Right lobe of liver (tissue), 6 donors: ENCODE measurements at regions not wholly inside any gene's neighbourhood (a gene's known extent, or its start where the extent isn't known, plus 50 kb on each side); places are given as distances from the start of the nearest gene placed in this dataset.

Experiments
- ATAC-seq, 4 donors: fragments of 200-7000 bp; cut with Tn5 transposase; one replicate each; pipeline ENCODE4 v1.9.1; 2020; ENCODE audit warnings: mild to moderate bottlenecking in 4 of 4, moderate library complexity in 4 of 4
- DNase-seq, 3 donors: peaks; one replicate each; pipeline ENCODE4 v3.0.0-alpha.2; 2020
- H3K27ac ChIP-seq, 3 donors: fragments of 200-600 bp; one replicate each; pipeline ENCODE4 v1.8.0; 2022
- H3K27me3 ChIP-seq, 2 donors: fragments of 200-600 bp; one replicate each; pipeline ENCODE4 v1.8.0; 2022
- H3K36me3 ChIP-seq, 4 donors: fragments of 200-600 bp; sonication (generic) in 1 of 4; one replicate each; pipeline versions ENCODE4 v1.5.1 to v1.8.0; 2017 to 2022; ENCODE audit warnings: control low read depth in 1 of 4
- H3K4me1 ChIP-seq, 4 donors: fragments of 200-600 bp; sonication (generic) in 1 of 4; one replicate each; pipeline versions ENCODE4 v1.5.1 to v1.8.0; 2017 to 2022; ENCODE audit warnings: control low read depth in 1 of 4
- H3K4me3 ChIP-seq, 3 donors: fragments of 200-600 bp; one replicate each; pipeline ENCODE4 v1.8.0; 2022
- H3K9me3 ChIP-seq, 4 donors: fragments of 200-600 bp; sonication (generic) in 1 of 4; one replicate each; pipeline versions ENCODE4 v1.5.1 to v1.8.0; 2017 to 2022; ENCODE audit warnings: control low read depth in 1 of 4
- POLR2A ChIP-seq: fragments of 450-650 bp; IDR thresholded peaks from one replicate; pipeline ENCODE4 v1.6.1; 2017; ENCODE audit warnings: antibody characterized with exemption, mild to moderate bottlenecking
- WGBS: methylation state at CpG from one replicate; pipeline ENCODE4 v1.1.6; 2018; ENCODE audit warnings: low coverage, low lambda C conversion rate; ENCODE audit not compliant: insufficient coverage; ENCODE audit errors: missing lambda C conversion rate; 5-methylcytosine and 5-hydroxymethylcytosine counted together
- intact Hi-C, 2 donors: fragments of 100-400 bp; cut with DNase I; formaldehyde crosslinking; loops; one replicate each; pipeline versions ENCODE4 v1.11.2 to v1.14.1; 2022
- TF ChIP-seq, protein P1 (sequence below), 4 donors: fragments of 200-600 bp in 3 of 4; fragments of 450-650 bp in 1 of 4; IDR thresholded peaks; one replicate each; pipeline versions ENCODE4 v1.5.1 to v1.8.0; 2016 to 2022; ENCODE audit warnings: antibody characterized with exemption in 4 of 4, mild to moderate bottlenecking in 2 of 4
- donor health status: DM: no; HTN: yes; CAD: no.
- donor health status: DM: no; HTN: no; CAD: no.
- donor health status: DM: no; HTN: no; CAD: no.
- donor health status: DM: no; HTN: yes; CAD: no.
- donor health status: DM: no; HTN: yes; CAD: no.

DNA sequence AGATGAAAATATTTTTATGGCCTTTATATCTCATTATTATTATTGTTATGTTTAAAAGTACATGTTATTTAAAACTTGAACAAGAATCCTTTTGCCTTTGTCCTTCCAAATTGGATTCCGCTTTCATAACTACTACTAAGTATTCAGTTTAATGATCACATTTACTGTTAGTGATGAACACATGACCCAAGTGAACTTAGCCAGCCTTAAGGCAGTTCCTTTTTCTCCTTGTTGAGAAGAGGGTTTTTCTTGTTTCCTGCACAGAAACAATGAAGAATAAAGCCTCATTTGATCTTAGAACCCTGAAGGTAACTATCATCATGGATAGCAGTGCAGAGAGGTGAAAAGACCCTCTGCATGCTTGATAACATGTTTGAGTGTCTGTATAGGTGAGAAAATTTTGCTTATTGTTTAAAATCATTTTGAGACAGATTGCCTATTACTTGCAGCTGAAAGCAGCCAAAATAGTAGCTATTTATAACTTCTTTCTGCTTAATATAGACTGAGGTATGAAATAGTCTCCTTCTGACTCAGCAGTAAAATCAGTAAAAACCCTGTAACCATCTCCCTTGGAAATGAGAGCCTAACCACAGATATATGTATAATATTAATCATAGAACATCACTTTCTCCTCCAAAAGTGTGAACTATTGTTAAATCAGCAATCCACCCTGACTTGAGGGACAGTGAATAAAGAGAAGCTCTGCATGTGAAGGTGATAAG, 266.2 kb downstream of the SPATA31D1 start:
- no peak for DNase-seq
- 86% methylated on average over 1 of the region's 1 CpG for WGBS
- no peaks in the 10 kb centered on the region for H3K27me3 ChIP-seq
- TF ChIP-seq, protein P1, sequence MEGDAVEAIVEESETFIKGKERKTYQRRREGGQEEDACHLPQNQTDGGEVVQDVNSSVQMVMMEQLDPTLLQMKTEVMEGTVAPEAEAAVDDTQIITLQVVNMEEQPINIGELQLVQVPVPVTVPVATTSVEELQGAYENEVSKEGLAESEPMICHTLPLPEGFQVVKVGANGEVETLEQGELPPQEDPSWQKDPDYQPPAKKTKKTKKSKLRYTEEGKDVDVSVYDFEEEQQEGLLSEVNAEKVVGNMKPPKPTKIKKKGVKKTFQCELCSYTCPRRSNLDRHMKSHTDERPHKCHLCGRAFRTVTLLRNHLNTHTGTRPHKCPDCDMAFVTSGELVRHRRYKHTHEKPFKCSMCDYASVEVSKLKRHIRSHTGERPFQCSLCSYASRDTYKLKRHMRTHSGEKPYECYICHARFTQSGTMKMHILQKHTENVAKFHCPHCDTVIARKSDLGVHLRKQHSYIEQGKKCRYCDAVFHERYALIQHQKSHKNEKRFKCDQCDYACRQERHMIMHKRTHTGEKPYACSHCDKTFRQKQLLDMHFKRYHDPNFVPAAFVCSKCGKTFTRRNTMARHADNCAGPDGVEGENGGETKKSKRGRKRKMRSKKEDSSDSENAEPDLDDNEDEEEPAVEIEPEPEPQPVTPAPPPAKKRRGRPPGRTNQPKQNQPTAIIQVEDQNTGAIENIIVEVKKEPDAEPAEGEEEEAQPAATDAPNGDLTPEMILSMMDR (IDR thresholded peaks at IDR 0.05): no peak
- TF ChIP-seq POLR2A: no peak
- H3K4me3 ChIP-seq: no peak overlapping the region
- intact Hi-C loops: no loop called here
- no peaks in the 10 kb centered on the region for H3K4me1 ChIP-seq
- no peaks in the 10 kb centered on the region for H3K9me3 ChIP-seq
- no peaks in the 10 kb centered on the region for H3K36me3 ChIP-seq
- H3K27ac ChIP-seq: no peak overlapping the region
- no peak for ATAC-seq

- no peaks in the 10 kb centered on the region for H3K4me1 ChIP-seq
- WGBS: 85% methylated on average over 10 of the region's 10 CpGs
- no peak for ATAC-seq
- H3K9me3 ChIP-seq: no peaks in the 10 kb centered on the region
- no peak for DNase-seq
- TF ChIP-seq, protein P1 (IDR thresholded peaks at IDR 0.05): no peak
- no peak for TF ChIP-seq POLR2A
- intact Hi-C loops: no loop called here
- no peak overlapping the region for H3K27ac ChIP-seq
- no peaks in the 10 kb centered on the region for H3K36me3 ChIP-seq
- H3K4me3 ChIP-seq: no peak overlapping the region
- H3K27me3 ChIP-seq: no peaks in the 10 kb centered on the region
These were observed 267.1 kb downstream of the SPATA31D1 start for GRCh38 chr9:82255481-82256176.

DNA sequence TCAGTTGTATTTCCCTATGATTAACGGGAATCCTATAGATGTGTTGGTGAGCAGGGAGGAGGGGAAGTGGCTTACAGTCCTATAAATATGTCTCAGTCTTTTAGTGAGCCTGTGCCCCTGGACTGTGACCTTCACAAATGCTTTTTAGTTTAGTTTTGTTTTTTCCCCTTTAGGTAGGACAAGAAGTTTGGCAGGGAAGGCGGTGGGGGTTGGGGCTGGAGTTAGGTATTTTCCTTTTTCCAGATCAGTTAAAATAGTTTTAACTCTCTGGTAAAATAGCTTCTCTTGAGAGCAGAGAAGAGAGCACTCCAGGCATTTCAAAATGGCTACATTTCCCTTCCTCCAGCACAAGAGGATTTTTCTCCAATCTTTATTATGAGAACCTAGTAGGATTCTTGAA, 272.1 kb downstream of the SPATA31D1 start:
- intact Hi-C loops: no loop called here
- Histone ChIP-seq H3K4me1 (no peaks in the 10 kb centered on the region), H3K4me3 (no peak overlapping the region), H3K9me3 (no peaks in the 10 kb centered on the region), H3K27ac (no peak overlapping the region), H3K27me3 (no peaks in the 10 kb centered on the region), H3K36me3 (no peaks in the 10 kb centered on the region)
- DNase-seq (no peak), ATAC-seq (no peak)
- TF ChIP-seq, protein P1 (IDR thresholded peaks at IDR 0.05): no peak
- no peak for TF ChIP-seq POLR2A
- WGBS: 82% methylated on average over 2 of the region's 2 CpGs

DNA sequence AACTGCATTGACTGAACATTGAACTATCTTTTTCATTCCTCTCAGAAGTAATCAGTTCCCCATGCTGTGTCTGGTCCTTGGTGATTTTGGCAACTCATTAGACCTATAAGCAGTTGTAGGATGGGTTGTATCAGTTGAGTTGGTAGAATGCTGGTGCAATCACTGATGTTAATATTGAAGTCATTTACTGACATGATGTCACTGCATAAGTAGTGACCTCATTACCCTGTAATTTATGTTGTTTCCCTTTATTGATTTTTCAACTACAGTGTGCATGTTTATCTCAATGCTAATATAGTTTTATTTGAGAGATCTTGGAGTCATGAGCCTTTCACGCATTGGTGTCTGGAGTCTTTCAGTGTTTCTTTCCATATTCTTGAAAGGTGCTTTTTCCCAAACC, 275.0 kb downstream of the SPATA31D1 start:
- Histone ChIP-seq H3K27me3 (no peaks in the 10 kb centered on the region), H3K4me3 (no peak overlapping the region), H3K36me3 (no peaks in the 10 kb centered on the region), H3K4me1 (no peaks in the 10 kb centered on the region), H3K9me3 (no peaks in the 10 kb centered on the region), H3K27ac (no peak overlapping the region)
- TF ChIP-seq, protein P1 (IDR thresholded peaks at IDR 0.05): no peak
- TF ChIP-seq POLR2A: no peak
- 57% methylated on average over 1 of the region's 1 CpG for WGBS
- no peak for DNase-seq
- ATAC-seq: no peak
- intact Hi-C loops: no loop called here
